CD14-positive monocyte (primary cell): ENCODE measurements at regions not wholly inside any gene's neighbourhood (a gene's known extent, or its start where the extent isn't known, plus 50 kb on each side); places are given as distances from the start of the nearest gene placed in this dataset.

Experiments
- DNase-seq, 3 donors: peaks; one replicate each; pipeline ENCODE4 v3.0.0-alpha.2; 2011 to 2022
- H2AFZ ChIP-seq: 2 replicates; pipeline ENCODE4 v1.6.0; 2012; ENCODE audit warnings: mild to moderate bottlenecking, low read depth, low read length, inconsistent platforms; ENCODE audit not compliant: insufficient read depth, poor library complexity, severe bottlenecking
- H3K27ac ChIP-seq, 2 donors: 1 replicate in 1 of 2; 2 replicates in 1 of 2; pipeline ENCODE4 v1.5.1; 2012 to 2013; ENCODE audit warnings: low read length in 2 of 2, control low read depth in 1 of 2, inconsistent platforms in 1 of 2, low read depth in 1 of 2, mild to moderate bottlenecking in 1 of 2
- H3K27me3 ChIP-seq, 2 donors: one replicate each; pipeline versions ENCODE4 v1.6.0 to v1.6.1; 2011 to 2013; ENCODE audit warnings: low read length in 2 of 2; ENCODE audit not compliant: control insufficient read depth in 2 of 2, insufficient read depth in 2 of 2
- H3K36me3 ChIP-seq, 2 donors: replicated peaks in 1 of 2; 1 replicate in 1 of 2; 2 replicates in 1 of 2; pipeline versions ENCODE4 v1.5.1 to v1.6.1; 2012 to 2013; ENCODE audit warnings: low read length in 2 of 2, control low read depth in 1 of 2, inconsistent platforms in 1 of 2, mild to moderate bottlenecking in 1 of 2; ENCODE audit not compliant: insufficient read depth in 2 of 2, control insufficient read depth in 1 of 2
- H3K4me1 ChIP-seq, 2 donors: 1 replicate in 1 of 2; 2 replicates in 1 of 2; pipeline versions ENCODE4 v1.5.1 to v1.6.1; 2012 to 2013; ENCODE audit warnings: low read length in 2 of 2, control low read depth in 1 of 2, inconsistent platforms in 1 of 2, mild to moderate bottlenecking in 1 of 2, moderate library complexity in 1 of 2; ENCODE audit not compliant: insufficient read depth in 2 of 2, control insufficient read depth in 1 of 2
- H3K4me2 ChIP-seq: replicated peaks from 2 replicates; pipeline ENCODE3; 2012; ENCODE audit warnings: low read length, moderate library complexity, mild to moderate bottlenecking; ENCODE audit not compliant: poor library complexity, severe bottlenecking; ENCODE audit errors: extremely low read depth
- H3K4me3 ChIP-seq, 3 experiments: fragments of 200-600 bp in 1 of 3; sonication (generic) in 1 of 3; replicated peaks in 1 of 3; 1 replicate in 2 of 3; 2 replicates in 1 of 3; pipeline ENCODE4 v1.5.1; 2011 to 2013; ENCODE audit warnings: low read length in 3 of 3, mild to moderate bottlenecking in 3 of 3, control low read depth in 2 of 3, low read depth in 2 of 3, inconsistent platforms in 1 of 3, moderate library complexity in 1 of 3
- H3K79me2 ChIP-seq: 2 replicates; pipeline ENCODE4 v1.6.0; 2012; ENCODE audit warnings: mild to moderate bottlenecking, control low read depth, inconsistent platforms, low read length, moderate library complexity; ENCODE audit not compliant: insufficient read depth
- H3K9ac ChIP-seq: 2 replicates; pipeline ENCODE4 v1.6.0; 2017; ENCODE audit warnings: low read length, mild to moderate bottlenecking; ENCODE audit not compliant: insufficient read depth, poor library complexity, severe bottlenecking
- H3K9me3 ChIP-seq, 2 donors: replicated peaks in 1 of 2; 1 replicate in 1 of 2; 2 replicates in 1 of 2; pipeline versions ENCODE4 v1.5.1 to v1.6.1; 2012 to 2013; ENCODE audit warnings: low read length in 2 of 2, control low read depth in 1 of 2; ENCODE audit not compliant: control insufficient read depth in 1 of 2, insufficient read depth in 1 of 2
- H4K20me1 ChIP-seq: 2 replicates; pipeline ENCODE4 v1.6.0; 2012; ENCODE audit warnings: mild to moderate bottlenecking, low read length, control low read depth, moderate library complexity; ENCODE audit not compliant: insufficient read depth
- H3K27ac Mint-ChIP-seq, 7 donors: one replicate each; pipeline ENCODE4 v1.8.0; 2020; ENCODE audit warnings: mild to moderate bottlenecking in 7 of 7, mixed read lengths in 7 of 7, moderate library complexity in 6 of 7, inconsistent platforms in 2 of 7
- H3K27me3 Mint-ChIP-seq, 3 donors: one replicate each; pipeline ENCODE4 v1.8.0; 2021 to 2022; ENCODE audit warnings: low read depth in 3 of 3, mild to moderate bottlenecking in 3 of 3, mixed read lengths in 3 of 3, moderate library complexity in 3 of 3, inconsistent platforms in 1 of 3
- H3K36me3 Mint-ChIP-seq, 2 donors: one replicate each; pipeline ENCODE4 v1.8.0; 2020; ENCODE audit warnings: mixed read lengths in 2 of 2, inconsistent platforms in 1 of 2, mild to moderate bottlenecking in 1 of 2
- H3K4me1 Mint-ChIP-seq: one replicate; pipeline ENCODE4 v1.8.0; 2020; ENCODE audit warnings: mild to moderate bottlenecking, mixed read lengths
- H3K4me3 Mint-ChIP-seq, 2 donors: one replicate each; pipeline ENCODE4 v1.8.0; 2020; ENCODE audit warnings: mild to moderate bottlenecking in 2 of 2, mixed read lengths in 2 of 2, moderate library complexity in 1 of 2
- H3K9me3 Mint-ChIP-seq, 7 donors: one replicate each; pipeline ENCODE4 v1.8.0; 2020 to 2022; ENCODE audit warnings: mixed read lengths in 7 of 7, mild to moderate bottlenecking in 6 of 7, moderate library complexity in 6 of 7, inconsistent platforms in 2 of 7
- CTCF ChIP-seq: fragments of 200-600 bp; IDR thresholded peaks from one replicate; pipeline ENCODE4 v1.8.0; 2022; ENCODE audit warnings: antibody characterized with exemption, mild to moderate bottlenecking
- WGBS: methylation state at CpG from one replicate; pipeline ENCODE4 v1.1.5; 2013; ENCODE audit warnings: missing lambda C conversion rate; ENCODE audit not compliant: insufficient coverage; 5-methylcytosine and 5-hydroxymethylcytosine counted together
- intact Hi-C, 2 donors: fragments of 100-400 bp; cut with micrococcal nuclease; formaldehyde crosslinking; loops; one replicate each; pipeline versions ENCODE4 v1.15.0 to v1.15.1; 2023

DNA sequence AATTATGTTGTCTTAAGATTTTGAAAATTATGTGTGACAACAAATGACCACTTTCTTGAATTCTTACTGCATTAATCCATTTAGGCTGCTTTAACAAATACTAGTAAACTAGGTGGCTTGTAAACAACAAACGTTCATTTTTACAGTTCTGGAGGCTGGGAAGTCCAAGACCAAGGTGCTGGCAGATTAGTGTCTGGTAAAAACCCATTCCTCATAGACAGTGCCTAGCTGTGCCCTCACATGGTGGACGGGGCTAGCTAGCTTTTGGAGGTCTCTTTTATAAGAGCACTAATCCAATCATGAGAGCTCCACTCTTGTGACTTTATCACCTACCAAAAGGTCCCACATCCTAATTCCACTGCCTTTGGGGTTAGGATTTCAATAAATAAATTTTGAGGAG is 425.8 kb downstream of the SPRY1 start:
- no CpG with 5 or more reads among the region's 2 CpGs for WGBS
- no peak overlapping the region for H3K4me3 Mint-ChIP-seq
- TF ChIP-seq CTCF, result no peak
- H3K36me3 Mint-ChIP-seq, result no peaks in the 10 kb centered on the region
- H3K27me3 Mint-ChIP-seq, result peaks cover 0 to 2% (median 0%) of the 10 kb centered on the region in 3 donors
- H3K27me3 ChIP-seq, result no peaks in the 10 kb centered on the region
- H2AFZ ChIP-seq, result no peak overlapping the region
- no peaks in the 10 kb centered on the region for H3K36me3 ChIP-seq
- H3K9me3 Mint-ChIP-seq, result peaks cover 0 to 2% (median 0%) of the 10 kb centered on the region in 7 donors
- no peaks in the 10 kb centered on the region for H3K9me3 ChIP-seq
- H3K4me1 ChIP-seq, result peaks cover 0 to under 1% of the 10 kb centered on the region in 2 donors
- no peak overlapping the region for H3K27ac Mint-ChIP-seq
- intact Hi-C loops, result no loop called here
- peaks cover 8% of the 10 kb centered on the region for H3K4me1 Mint-ChIP-seq
- no peak for DNase-seq
- H3K27ac ChIP-seq, result no peak overlapping the region
- H3K4me3 ChIP-seq, result no peak overlapping the region
- no peak overlapping the region for H3K9ac ChIP-seq
- H3K79me2 ChIP-seq, result no peaks in the 10 kb centered on the region
- H3K4me2 ChIP-seq, result no peak overlapping the region
- H4K20me1 ChIP-seq, result no peaks in the 10 kb centered on the region

GRCh38 chr4:123823244-123823643 is 426.6 kb downstream of the SPRY1 start:
- no peaks in the 10 kb centered on the region for H3K4me1 ChIP-seq
- H3K4me2 ChIP-seq, result no peak overlapping the region
- no peaks in the 10 kb centered on the region for H3K9me3 ChIP-seq
- H3K27ac Mint-ChIP-seq, result no peak overlapping the region
- peaks cover 0 to 2% (median 0%) of the 10 kb centered on the region in 3 donors for H3K27me3 Mint-ChIP-seq
- H3K36me3 Mint-ChIP-seq, result no peaks in the 10 kb centered on the region
- H3K9me3 Mint-ChIP-seq, result peaks cover 0 to 3% (median 0%) of the 10 kb centered on the region in 7 donors
- no peaks in the 10 kb centered on the region for H3K27me3 ChIP-seq
- 94% methylated on average over 2 of the region's 4 CpGs for WGBS
- H2AFZ ChIP-seq, result no peak overlapping the region
- H4K20me1 ChIP-seq, result no peaks in the 10 kb centered on the region
- no peak overlapping the region for H3K4me3 ChIP-seq
- H3K36me3 ChIP-seq, result no peaks in the 10 kb centered on the region
- no peak overlapping the region for H3K4me3 Mint-ChIP-seq
- H3K9ac ChIP-seq, result no peak overlapping the region
- intact Hi-C loops, result no loop called here
- DNase-seq, result no peak
- peaks cover 8% of the 10 kb centered on the region for H3K4me1 Mint-ChIP-seq
- no peaks in the 10 kb centered on the region for H3K79me2 ChIP-seq
- H3K27ac ChIP-seq, result no peak overlapping the region
- TF ChIP-seq CTCF, result no peak
